GM10266 (cell line): ENCODE measurements at regions not wholly inside any gene's neighbourhood (a gene's known extent, or its start where the extent isn't known, plus 50 kb on each side); places are given as distances from the start of the nearest gene placed in this dataset.

Experiments
- DNase-seq: peaks from one replicate; pipeline ENCODE4 v3.0.0; 2012; ENCODE audit errors: extremely low spot score
- TF ChIP-seq, protein P1 (sequence below): IDR thresholded peaks from 2 replicates; pipeline ENCODE4 v1.5.1; 2012; ENCODE audit warnings: mild to moderate bottlenecking, low read depth; ENCODE audit not compliant: control insufficient read depth, insufficient read depth; ENCODE audit errors: missing control alignments

DNA sequence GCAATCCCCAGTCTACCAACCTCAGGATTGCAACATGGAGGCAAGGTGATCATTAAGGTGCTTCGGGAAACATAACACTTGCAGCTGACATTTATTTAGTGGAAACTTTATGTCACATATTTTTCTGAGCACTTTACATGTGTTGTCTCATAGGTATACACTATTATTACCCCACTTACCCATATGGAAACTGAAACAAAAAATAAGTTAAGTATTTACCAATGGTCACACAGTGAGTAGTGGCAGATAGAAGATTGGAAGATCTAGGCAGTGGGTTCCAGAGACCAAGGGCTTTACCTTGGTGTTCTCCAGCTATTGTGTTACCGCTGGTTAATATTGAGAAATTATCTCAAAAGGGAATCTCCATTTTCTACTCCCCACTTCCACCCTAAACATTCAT lies 1279.1 kb upstream of the SORCS1 start:
- no peak for DNase-seq
- TF ChIP-seq, protein P1, sequence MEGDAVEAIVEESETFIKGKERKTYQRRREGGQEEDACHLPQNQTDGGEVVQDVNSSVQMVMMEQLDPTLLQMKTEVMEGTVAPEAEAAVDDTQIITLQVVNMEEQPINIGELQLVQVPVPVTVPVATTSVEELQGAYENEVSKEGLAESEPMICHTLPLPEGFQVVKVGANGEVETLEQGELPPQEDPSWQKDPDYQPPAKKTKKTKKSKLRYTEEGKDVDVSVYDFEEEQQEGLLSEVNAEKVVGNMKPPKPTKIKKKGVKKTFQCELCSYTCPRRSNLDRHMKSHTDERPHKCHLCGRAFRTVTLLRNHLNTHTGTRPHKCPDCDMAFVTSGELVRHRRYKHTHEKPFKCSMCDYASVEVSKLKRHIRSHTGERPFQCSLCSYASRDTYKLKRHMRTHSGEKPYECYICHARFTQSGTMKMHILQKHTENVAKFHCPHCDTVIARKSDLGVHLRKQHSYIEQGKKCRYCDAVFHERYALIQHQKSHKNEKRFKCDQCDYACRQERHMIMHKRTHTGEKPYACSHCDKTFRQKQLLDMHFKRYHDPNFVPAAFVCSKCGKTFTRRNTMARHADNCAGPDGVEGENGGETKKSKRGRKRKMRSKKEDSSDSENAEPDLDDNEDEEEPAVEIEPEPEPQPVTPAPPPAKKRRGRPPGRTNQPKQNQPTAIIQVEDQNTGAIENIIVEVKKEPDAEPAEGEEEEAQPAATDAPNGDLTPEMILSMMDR = no peak

DNA sequence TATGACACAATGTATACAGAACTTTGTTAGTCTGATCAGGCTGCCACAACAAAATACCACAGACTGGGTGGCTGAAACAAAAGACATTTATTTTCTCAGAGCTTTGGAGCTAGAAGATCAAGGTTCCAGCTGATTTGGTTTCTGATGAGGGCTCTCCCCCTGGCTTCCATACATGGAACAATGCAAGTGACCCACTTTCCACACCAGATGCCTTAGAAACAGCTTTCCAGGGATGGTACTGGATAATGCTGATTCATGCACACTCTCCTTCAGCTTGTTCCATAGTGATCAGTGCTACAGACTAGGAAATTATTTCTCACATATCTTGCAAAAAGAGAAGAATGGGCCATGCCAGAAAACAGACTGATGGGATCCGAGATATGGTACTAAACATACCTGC lies 1274.9 kb upstream of the SORCS1 start:
- TF ChIP-seq, protein P1 = no peak
- no peak for DNase-seq

DNA sequence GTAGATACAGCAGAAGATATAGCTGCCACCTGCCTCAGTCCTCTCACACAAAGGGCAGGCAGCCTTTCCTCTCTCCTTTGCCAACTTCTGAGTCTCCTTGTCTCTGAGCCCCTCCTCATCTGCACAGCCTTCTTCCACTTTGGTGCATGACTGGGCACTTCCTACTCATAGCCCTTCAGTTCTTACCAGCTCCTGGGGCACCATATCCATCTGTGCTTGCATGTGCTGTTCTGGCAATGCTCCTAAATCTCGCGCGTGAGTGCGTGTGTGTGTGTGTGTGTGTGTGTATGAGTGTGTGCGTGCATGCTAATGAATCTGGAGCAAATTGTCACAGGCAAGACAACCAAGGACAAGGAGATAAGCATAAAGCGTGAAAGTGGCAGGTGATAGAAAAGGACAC lies 1271.6 kb upstream of the SORCS1 start:
- no peak for DNase-seq
- TF ChIP-seq, protein P1 = no peak

DNA sequence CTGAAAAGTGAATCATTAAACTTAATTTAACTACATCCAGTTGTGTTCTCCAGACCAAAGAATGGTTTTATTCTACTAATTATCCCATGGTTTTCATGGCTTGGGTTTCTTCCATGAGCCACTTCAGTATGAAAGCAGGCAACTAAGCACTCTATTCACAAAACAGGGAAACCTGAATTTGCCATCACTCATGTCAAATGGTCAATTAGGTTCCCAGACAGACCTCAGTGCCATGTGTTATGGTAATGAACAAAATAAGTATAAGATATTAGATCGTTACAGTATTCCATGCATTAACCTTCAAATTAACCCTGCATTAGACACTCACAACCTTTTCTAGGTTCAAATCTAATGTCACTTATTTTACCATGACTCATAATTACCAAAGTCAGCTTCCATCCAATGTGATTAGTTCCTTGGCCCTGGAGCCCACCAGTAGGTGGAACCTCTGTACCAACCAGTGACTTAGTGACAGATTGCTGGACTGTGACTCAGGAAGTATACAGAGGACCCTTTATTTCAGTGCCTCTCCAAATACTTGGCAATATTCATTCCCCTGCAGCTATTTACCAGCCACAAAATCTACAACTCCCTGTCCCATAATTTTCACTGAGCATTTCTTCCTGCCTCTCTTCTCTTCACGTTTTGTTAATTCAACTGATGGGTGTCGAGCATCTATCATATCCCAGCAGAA lies 1270.2 kb upstream of the SORCS1 start:
- TF ChIP-seq, protein P1 = no peak
- DNase-seq = no peak

DNA sequence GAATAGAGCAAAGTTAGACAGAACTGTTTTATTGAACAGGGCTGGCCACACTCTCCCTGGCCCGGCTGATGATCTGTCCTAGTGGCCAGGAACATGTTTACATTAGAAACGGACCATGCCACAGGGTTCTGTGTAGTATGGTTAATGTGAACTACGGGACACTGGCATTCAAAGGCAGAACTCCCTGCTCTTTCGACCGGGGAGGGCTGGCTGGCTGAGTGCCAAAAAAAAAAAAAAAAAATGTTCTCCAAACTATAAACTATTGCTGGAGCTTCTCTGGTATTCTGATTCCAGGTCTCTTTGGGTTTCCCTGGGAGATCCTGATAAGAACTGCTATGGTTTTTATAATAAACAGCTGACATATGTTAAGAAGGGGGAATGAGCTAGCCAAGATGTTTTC lies 1262.6 kb upstream of the SORCS1 start:
- TF ChIP-seq, protein P1 = no peak
- no peak for DNase-seq

DNA sequence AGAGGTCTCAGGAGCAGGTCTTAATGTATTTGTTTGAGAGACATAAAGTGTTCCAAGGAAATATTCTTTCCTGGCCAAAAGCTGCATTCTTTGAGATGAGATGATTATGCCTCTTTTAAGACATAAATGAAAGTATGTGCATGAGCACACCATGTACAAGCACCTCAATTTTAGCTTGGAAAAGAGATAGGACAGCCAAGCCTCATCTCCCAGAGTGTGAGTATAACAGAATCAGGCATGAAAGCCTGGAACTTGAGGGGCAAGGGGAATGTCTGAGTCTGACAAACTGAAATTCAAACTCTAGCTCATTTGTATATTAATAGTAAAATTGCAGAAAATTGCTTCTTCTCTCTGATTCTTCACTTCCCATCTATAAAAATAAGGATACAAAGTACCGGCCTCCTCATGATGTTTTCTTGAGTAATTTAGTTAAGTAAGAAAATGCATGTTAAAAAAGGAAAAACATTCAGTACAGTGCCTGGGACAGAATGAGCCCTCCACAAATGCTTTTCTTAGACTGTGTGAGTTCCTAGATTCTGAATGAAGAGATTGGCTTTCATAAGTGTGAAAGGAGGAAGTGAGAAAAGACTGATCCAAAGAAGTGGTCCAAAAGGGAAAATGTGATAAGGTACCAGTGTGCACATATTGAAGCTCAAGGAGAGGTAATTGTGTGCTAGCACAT lies 1260.9 kb upstream of the SORCS1 start:
- TF ChIP-seq, protein P1 = no peak
- no peak for DNase-seq

DNA sequence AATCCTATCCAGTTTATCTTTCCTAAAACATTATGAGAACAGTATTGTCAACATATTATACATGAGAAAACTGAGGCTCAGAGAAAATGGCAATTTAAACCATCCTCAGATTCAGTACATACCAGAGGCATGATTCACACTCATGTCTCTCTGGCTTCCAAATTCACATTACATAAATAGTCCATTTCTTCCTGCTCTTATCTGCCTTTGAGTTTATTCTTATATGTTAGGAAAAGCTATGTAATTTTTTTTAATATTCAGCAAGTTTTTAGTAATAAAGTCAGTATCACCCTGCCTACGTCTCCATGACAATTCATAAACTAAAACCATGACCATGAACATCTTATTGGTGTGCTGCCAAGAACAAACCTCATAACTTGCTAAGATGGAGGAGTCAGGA lies 1260.2 kb upstream of the SORCS1 start:
- TF ChIP-seq, protein P1 = no peak
- no peak for DNase-seq
